ENCODE measurements at regions not wholly inside any gene's neighbourhood (a gene's known extent, or its start where the extent isn't known, plus 50 kb on each side); places are given as distances from the start of the nearest gene placed in this dataset.

- TF ChIP-seq CSRNP3 (CRISPR knock-in tag; IDR thresholded peaks at IDR 0.05) (no peak), OSR1 (CRISPR knock-in tag; IDR thresholded peaks at IDR 0.05) (no peak), ZNF8 (CRISPR knock-in tag; IDR thresholded peaks at IDR 0.05) (no peak), TOX (CRISPR knock-in tag; IDR thresholded peaks at IDR 0.05; ENCODE audit: borderline replicate concordance) (no peak), ESRRG (CRISPR knock-in tag; IDR thresholded peaks at IDR 0.05) (no peak), BACH2 (CRISPR knock-in tag; IDR thresholded peaks at IDR 0.05; ENCODE audit: borderline replicate concordance) (no peak), ZC3H10 (CRISPR knock-in tag; IDR thresholded peaks at IDR 0.05) (no peak), ZFP3 (CRISPR knock-in tag; IDR thresholded peaks at IDR 0.05) (no peak), ZFP30 (CRISPR knock-in tag; IDR thresholded peaks at IDR 0.05) (no peak), PPARA (CRISPR knock-in tag; IDR thresholded peaks at IDR 0.05; ENCODE audit: borderline replicate concordance) (no peak), TCF4 (CRISPR knock-in tag; IDR thresholded peaks at IDR 0.05; ENCODE audit: borderline replicate concordance) (no peak), SNAI2 (CRISPR knock-in tag; IDR thresholded peaks at IDR 0.05) (no peak), GLIS3 (CRISPR knock-in tag; IDR thresholded peaks at IDR 0.05) (no peak)
- TF ChIP-seq, protein P1, sequence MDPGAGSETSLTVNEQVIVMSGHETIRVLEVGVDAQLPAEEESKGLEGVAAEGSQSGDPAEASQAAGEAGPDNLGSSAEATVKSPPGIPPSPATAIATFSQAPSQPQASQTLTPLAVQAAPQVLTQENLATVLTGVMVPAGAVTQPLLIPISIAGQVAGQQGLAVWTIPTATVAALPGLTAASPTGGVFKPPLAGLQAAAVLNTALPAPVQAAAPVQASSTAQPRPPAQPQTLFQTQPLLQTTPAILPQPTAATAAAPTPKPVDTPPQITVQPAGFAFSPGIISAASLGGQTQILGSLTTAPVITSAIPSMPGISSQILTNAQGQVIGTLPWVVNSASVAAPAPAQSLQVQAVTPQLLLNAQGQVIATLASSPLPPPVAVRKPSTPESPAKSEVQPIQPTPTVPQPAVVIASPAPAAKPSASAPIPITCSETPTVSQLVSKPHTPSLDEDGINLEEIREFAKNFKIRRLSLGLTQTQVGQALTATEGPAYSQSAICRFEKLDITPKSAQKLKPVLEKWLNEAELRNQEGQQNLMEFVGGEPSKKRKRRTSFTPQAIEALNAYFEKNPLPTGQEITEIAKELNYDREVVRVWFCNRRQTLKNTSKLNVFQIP (CRISPR knock-in tag; IDR thresholded peaks at IDR 0.05; ENCODE audit: borderline replicate concordance, low read depth): no peak
- ATAC-seq: no peak
Observed at GRCh38 chr22:48939441-48940265, 888.0 kb downstream of the BRD1 start.

DNA sequence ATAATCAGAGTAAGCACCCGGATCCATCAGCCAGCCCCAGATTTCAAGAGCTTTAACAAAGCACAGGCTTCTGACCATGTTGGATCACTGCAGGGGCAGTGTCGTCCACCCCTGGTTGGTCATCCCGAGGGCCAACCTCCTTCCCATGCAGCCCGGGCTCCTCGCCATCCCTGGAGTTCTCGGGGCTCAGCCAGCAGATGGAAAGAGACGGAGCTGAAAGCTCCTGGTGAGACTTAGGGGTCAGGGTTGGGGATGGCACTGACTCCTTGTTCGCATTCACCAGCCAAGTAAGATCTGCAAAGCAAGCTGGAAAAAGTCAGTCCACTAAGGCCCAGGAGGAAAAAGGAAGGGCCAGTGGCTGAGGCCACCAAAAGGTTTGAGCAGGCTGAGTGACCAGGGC is 888.9 kb downstream of the BRD1 start:
- no peak for ATAC-seq
- TF ChIP-seq ZNF70 (CRISPR knock-in tag; IDR thresholded peaks at IDR 0.05) (no peak), ZNF565 (CRISPR knock-in tag; conservative IDR thresholded peaks at IDR 0.05; ENCODE audit: low read depth) (no peak), ISL1 (CRISPR knock-in tag; IDR thresholded peaks at IDR 0.05) (no peak), ARNTL (CRISPR knock-in tag; IDR thresholded peaks at IDR 0.05; ENCODE audit: borderline replicate concordance, low read depth) (no peak), BACH2 (CRISPR knock-in tag; IDR thresholded peaks at IDR 0.05; ENCODE audit: borderline replicate concordance) (no peak), SNAI2 (CRISPR knock-in tag; IDR thresholded peaks at IDR 0.05) (no peak), PPARA (CRISPR knock-in tag; IDR thresholded peaks at IDR 0.05; ENCODE audit: borderline replicate concordance) (no peak), TCF4 (CRISPR knock-in tag; IDR thresholded peaks at IDR 0.05; ENCODE audit: borderline replicate concordance) (no peak), ZC3H10 (CRISPR knock-in tag; IDR thresholded peaks at IDR 0.05) (no peak), PATZ1 (CRISPR knock-in tag; IDR thresholded peaks at IDR 0.05; ENCODE audit: borderline replicate concordance) (no peak), CSDC2 (CRISPR knock-in tag; IDR thresholded peaks at IDR 0.05) (no peak), ESRRG (CRISPR knock-in tag; IDR thresholded peaks at IDR 0.05) (no peak), RARB (CRISPR knock-in tag; IDR thresholded peaks at IDR 0.05) (no peak)
- TF ChIP-seq, protein P1 (CRISPR knock-in tag; IDR thresholded peaks at IDR 0.05; ENCODE audit: borderline replicate concordance, low read depth): no peak

GRCh38 chr22:48937032-48937639 is 890.5 kb downstream of the BRD1 start:
- no peak for ATAC-seq
- TF ChIP-seq ISL1 (CRISPR knock-in tag; IDR thresholded peaks at IDR 0.05): no peak

DNA sequence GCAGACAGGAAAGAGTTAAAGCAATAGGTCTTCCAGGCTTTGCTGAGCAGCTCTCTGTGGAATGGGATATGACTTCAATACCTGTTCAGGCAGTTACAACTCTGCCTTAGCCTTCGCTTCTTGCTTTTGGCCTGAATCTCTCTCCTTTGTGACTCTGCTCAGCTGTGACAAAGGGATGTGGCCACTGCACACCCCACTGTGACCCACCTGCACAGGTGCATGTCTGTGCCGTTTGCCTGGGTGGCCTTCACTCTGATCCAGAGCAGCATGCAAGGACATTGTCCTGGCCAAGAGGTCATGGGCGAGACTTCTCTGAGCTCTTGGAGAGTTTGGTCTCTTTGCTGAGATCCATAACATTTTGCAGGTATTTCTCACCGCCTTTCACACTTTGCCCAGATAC is 891.3 kb downstream of the BRD1 start:
- no peak for TF ChIP-seq ZFP30 (CRISPR knock-in tag; IDR thresholded peaks at IDR 0.05)
- no peak for TF ChIP-seq ISL1 (CRISPR knock-in tag; IDR thresholded peaks at IDR 0.05)
- TF ChIP-seq CSDC2 (CRISPR knock-in tag; IDR thresholded peaks at IDR 0.05): no peak
- TF ChIP-seq CSRNP3 (CRISPR knock-in tag; IDR thresholded peaks at IDR 0.05): no peak
- no peak for TF ChIP-seq SNAI2 (CRISPR knock-in tag; IDR thresholded peaks at IDR 0.05)
- ATAC-seq: no peak

Data from SK-N-SH treated with all-trans-retinoic acid at 6 μM for 48 hours (cell line).